GM12801 (cell line): ENCODE measurements at regions not wholly inside any gene's neighbourhood (a gene's known extent, or its start where the extent isn't known, plus 50 kb on each side); places are given as distances from the start of the nearest gene placed in this dataset.

Experiments used
- CTCF ChIP-seq: IDR thresholded peaks from one replicate; pipeline ENCODE4 v1.5.1; 2011; ENCODE audit warnings: control low read depth; ENCODE audit not compliant: insufficient read length; ENCODE audit errors: extremely low read depth

GRCh38 chr4:123661080-123661737 lies 264.6 kb downstream of the SPRY1 start:
- no peak for TF ChIP-seq CTCF

- no peak for TF ChIP-seq CTCF
Measured at GRCh38 chr4:123662827-123663226, 266.2 kb downstream of the SPRY1 start.

- TF ChIP-seq CTCF = no peak
Measured at GRCh38 chr4:123666486-123666885, 269.9 kb downstream of the SPRY1 start.

- no peak for TF ChIP-seq CTCF
Measured at GRCh38 chr4:123667496-123667895, 270.9 kb downstream of the SPRY1 start.

- no peak for TF ChIP-seq CTCF
Measured at GRCh38 chr4:123667991-123668390, 271.4 kb downstream of the SPRY1 start.

- TF ChIP-seq CTCF = no peak
Measured at GRCh38 chr4:123671636-123672404, 275.2 kb downstream of the SPRY1 start.

- TF ChIP-seq CTCF = no peak
Measured at GRCh38 chr4:123672987-123673386, 276.4 kb downstream of the SPRY1 start.
